GM23248 (cell line): ENCODE measurements at regions not wholly inside any gene's neighbourhood (a gene's known extent, or its start where the extent isn't known, plus 50 kb on each side); places are given as distances from the start of the nearest gene placed in this dataset.
A peak's percentile ranks its signal among the peaks of the same experiment; 100 is the strongest.

ENCODE experiments used
- DNase-seq: peaks from one replicate; pipeline ENCODE4 v3.0.0-alpha.2; 2015
- H2AFZ ChIP-seq: fragments of 200-600 bp; sonication (generic); 2 replicates; pipeline ENCODE4 v1.6.1; 2016; ENCODE audit warnings: antibody characterized with exemption
- H3F3A ChIP-seq: fragments of 200-600 bp; sonication (generic); 2 replicates; pipeline ENCODE4 v1.6.1; 2016; ENCODE audit warnings: mild to moderate bottlenecking, antibody characterized with exemption, mixed run types; ENCODE audit not compliant: insufficient read depth
- H3K27ac ChIP-seq: fragments of 200-600 bp; sonication (generic); 2 replicates; pipeline ENCODE4 v1.5.1; 2016; ENCODE audit warnings: mild to moderate bottlenecking
- H3K27me3 ChIP-seq: fragments of 200-600 bp; sonication (generic); replicated peaks from 2 replicates; pipeline ENCODE4 v1.6.1; 2016; ENCODE audit warnings: mild to moderate bottlenecking; ENCODE audit not compliant: insufficient read depth
- H3K36me3 ChIP-seq: fragments of 200-600 bp; sonication (generic); 2 replicates; pipeline ENCODE4 v1.6.1; 2016; ENCODE audit warnings: low read depth, mild to moderate bottlenecking
- H3K4me1 ChIP-seq: fragments of 200-600 bp; sonication (generic); 2 replicates; pipeline ENCODE4 v1.6.1; 2016; ENCODE audit warnings: mild to moderate bottlenecking; ENCODE audit not compliant: insufficient read depth
- H3K4me2 ChIP-seq: fragments of 200-600 bp; sonication (generic); one replicate; pipeline ENCODE4 v1.6.1; 2016; ENCODE audit warnings: mild to moderate bottlenecking; ENCODE audit not compliant: unreplicated experiment
- H3K4me3 ChIP-seq: fragments of 200-600 bp; sonication (generic); 2 replicates; pipeline ENCODE4 v1.5.1; 2016; ENCODE audit warnings: mild to moderate bottlenecking
- H3K79me2 ChIP-seq: fragments of 200-600 bp; sonication (generic); 2 replicates; pipeline ENCODE4 v1.6.1; 2016; ENCODE audit warnings: mild to moderate bottlenecking; ENCODE audit not compliant: insufficient read depth
- H3K9ac ChIP-seq: fragments of 200-600 bp; sonication (generic); 2 replicates; pipeline ENCODE4 v1.6.1; 2016; ENCODE audit warnings: mild to moderate bottlenecking
- H3K9me2 ChIP-seq: fragments of 200-600 bp; sonication (generic); 2 replicates; pipeline ENCODE4 v1.6.1; 2016; ENCODE audit warnings: mixed run types, mild to moderate bottlenecking, moderate library complexity; ENCODE audit not compliant: insufficient read depth
- H3K9me3 ChIP-seq: fragments of 200-600 bp; sonication (generic); one replicate; pipeline ENCODE4 v1.6.1; 2017; ENCODE audit warnings: low read depth
- H4K20me1 ChIP-seq: fragments of 200-600 bp; sonication (generic); 2 replicates; pipeline ENCODE4 v1.6.0; 2016; ENCODE audit not compliant: insufficient read depth
- EZH2 ChIP-seq: fragments of 200-600 bp; sonication (generic); IDR thresholded peaks from 2 replicates; pipeline ENCODE4 v1.6.1; 2018; ENCODE audit warnings: antibody characterized with exemption, mild to moderate bottlenecking; ENCODE audit not compliant: insufficient read depth, poor library complexity, severe bottlenecking
- EZH2phosphoT487 ChIP-seq: fragments of 200-600 bp; sonication (generic); IDR thresholded peaks from 2 replicates; pipeline ENCODE4 v1.6.1; 2018; ENCODE audit warnings: antibody characterized with exemption, moderate library complexity, mild to moderate bottlenecking, low read depth; ENCODE audit not compliant: insufficient read depth
- WGBS, 2 experiments: methylation state at CpG; one replicate each; pipeline ENCODE4 v1.1.6; 2015 to 2017; ENCODE audit warnings: low lambda C conversion rate in 2 of 2, low coverage in 1 of 2; ENCODE audit errors: missing lambda C conversion rate in 2 of 2; 5-methylcytosine and 5-hydroxymethylcytosine counted together
- in situ Hi-C: fragments of 300-500 bp; cut with MboI; formaldehyde crosslinking; loops from 2 replicates; pipeline ENCODE4 v1.15.0; 2020

DNA sequence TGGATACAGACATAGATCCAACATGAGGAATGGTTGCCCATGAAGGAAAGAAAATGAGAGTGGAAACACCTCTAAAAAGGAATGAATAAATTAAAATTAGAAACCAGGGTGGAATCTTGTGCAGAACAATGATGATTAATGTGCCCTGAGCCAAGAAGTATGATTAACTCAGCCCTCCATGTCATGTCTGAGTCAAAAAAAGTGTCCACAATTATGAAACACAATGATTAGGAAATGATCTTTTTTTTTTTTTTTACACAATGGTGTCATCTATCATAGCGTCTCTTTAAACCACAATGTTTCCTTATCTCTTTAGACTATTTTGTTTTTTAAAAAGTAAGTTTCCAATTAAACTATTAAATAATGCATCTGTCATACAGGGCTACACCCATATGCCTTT is 78.9 kb upstream of the RAB4A start:
- H3K4me1 ChIP-seq = peaks cover 33% of the 10 kb centered on the region
- no peak for TF ChIP-seq EZH2phosphoT487
- WGBS, 2 experiments = 0% methylated on average over 1 of the region's 1 CpG
- peaks cover 36% of the 10 kb centered on the region for H3F3A ChIP-seq
- 0 out of 2 replicates have a peak overlapping the region, but pooled peaks have one; percentile 20 for H3K27ac ChIP-seq
- no peaks in the 10 kb centered on the region for H3K9me2 ChIP-seq
- H4K20me1 ChIP-seq = no peaks in the 10 kb centered on the region
- no peak overlapping the region for H3K4me3 ChIP-seq
- H2AFZ ChIP-seq = no peak overlapping the region
- H3K79me2 ChIP-seq = no peaks in the 10 kb centered on the region
- H3K9me3 ChIP-seq = no peaks in the 10 kb centered on the region
- H3K27me3 ChIP-seq = no peaks in the 10 kb centered on the region
- no peaks in the 10 kb centered on the region for H3K36me3 ChIP-seq
- in situ Hi-C loops = no loop called here
- H3K9ac ChIP-seq = no peak overlapping the region
- DNase-seq = peak; percentile 87
- peak overlapping the region; percentile 58 for H3K4me2 ChIP-seq

DNA sequence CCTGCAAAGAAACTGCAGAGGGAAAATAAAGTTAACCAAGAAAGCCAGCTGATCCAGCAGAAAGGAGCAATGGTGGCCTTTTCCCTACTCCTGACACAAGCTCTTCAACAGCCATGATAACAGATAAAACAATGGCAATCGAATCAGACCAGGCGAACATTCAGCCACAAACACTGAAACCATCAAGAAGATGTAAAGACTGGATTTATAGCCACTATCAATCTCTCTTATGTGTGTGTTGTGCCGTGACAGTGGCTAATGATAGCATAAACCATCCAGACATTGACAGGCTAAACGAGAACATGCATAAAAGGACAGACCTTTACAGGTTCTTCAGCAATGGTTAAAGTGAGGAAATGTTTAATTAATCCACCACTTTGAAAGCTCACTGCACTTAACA is 78.1 kb upstream of the RAB4A start:
- DNase-seq = no peak
- TF ChIP-seq EZH2 (no peak), EZH2phosphoT487 (no peak)

DNA sequence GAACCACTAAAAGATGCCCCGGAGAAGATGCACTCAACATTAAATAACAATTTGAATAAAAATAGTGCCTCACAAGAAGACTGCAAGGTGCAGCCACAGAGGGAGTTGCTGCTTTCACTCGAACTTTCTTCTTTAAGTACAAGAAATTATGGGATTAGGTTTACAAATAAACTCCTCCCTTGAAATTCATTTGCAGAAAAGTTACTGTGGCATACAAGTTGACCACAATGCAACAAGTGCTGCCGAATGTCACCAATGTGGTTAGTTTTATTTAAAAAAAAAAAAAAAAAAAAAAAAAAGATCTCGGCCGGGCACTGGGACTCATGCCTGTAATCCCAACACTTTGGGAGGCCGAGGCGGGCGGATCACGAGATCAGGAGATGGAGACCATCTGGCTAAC is 76.8 kb upstream of the RAB4A start:
- in situ Hi-C loops = no loop called here
- 94 to 95% methylated on average over 3 to 9 of the region's 9 CpGs for WGBS, 2 experiments

More for the DNA sequence above, 78.1 kb upstream of the RAB4A start:
- WGBS, 2 experiments = 76 to 81% methylated on average over 4 of the region's 4 CpGs
- Histone ChIP-seq H3K27ac (no peak overlapping the region), H3K4me3 (no peak overlapping the region), H3K79me2 (no peaks in the 10 kb centered on the region), H3K9ac (no peak overlapping the region), H3K9me2 (no peaks in the 10 kb centered on the region), H3K4me1 (peaks cover 37% of the 10 kb centered on the region), H3K4me2 (no peak overlapping the region), H3K9me3 (no peaks in the 10 kb centered on the region), H3K36me3 (no peaks in the 10 kb centered on the region), H2AFZ (no peak overlapping the region), H4K20me1 (no peaks in the 10 kb centered on the region), H3K27me3 (no peaks in the 10 kb centered on the region), H3F3A (peaks cover 36% of the 10 kb centered on the region)
- in situ Hi-C loops = no loop called here

DNA sequence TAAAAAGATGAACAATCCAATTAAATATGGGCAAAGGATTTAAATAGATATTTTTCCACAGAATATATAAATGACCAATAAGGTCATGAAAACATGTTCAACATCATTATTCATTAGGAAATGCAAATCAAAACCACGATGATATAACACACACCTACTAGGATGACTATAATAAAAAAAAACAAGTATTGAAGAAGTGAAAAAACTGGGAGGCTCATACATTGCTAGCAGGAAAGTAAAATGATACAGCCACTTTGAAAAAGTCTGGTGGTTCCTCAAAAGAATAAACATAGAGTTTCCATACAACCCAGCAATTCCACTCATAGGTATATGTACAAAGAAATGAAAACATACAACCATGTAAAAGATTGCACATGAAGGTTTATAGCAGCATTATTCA is 75.7 kb upstream of the RAB4A start:
- peaks cover 29% of the 10 kb centered on the region for H3F3A ChIP-seq
- no peak for DNase-seq
- no peak overlapping the region for H3K4me2 ChIP-seq
- no peaks in the 10 kb centered on the region for H3K79me2 ChIP-seq
- peaks cover 33% of the 10 kb centered on the region for H3K4me1 ChIP-seq
- H4K20me1 ChIP-seq = no peaks in the 10 kb centered on the region
- no peak overlapping the region for H3K4me3 ChIP-seq
- H2AFZ ChIP-seq = no peak overlapping the region
- H3K9me2 ChIP-seq = no peaks in the 10 kb centered on the region
- 97% methylated on average over 1 of the region's 1 CpG for WGBS, 2 experiments
- no peaks in the 10 kb centered on the region for H3K27me3 ChIP-seq
- H3K36me3 ChIP-seq = no peaks in the 10 kb centered on the region
- H3K27ac ChIP-seq = no peak overlapping the region
- H3K9ac ChIP-seq = no peak overlapping the region
- H3K9me3 ChIP-seq = no peaks in the 10 kb centered on the region
- in situ Hi-C loops = no loop called here
- TF ChIP-seq EZH2 = no peak
- no peak for TF ChIP-seq EZH2phosphoT487

More for the DNA sequence above, 76.8 kb upstream of the RAB4A start:
- no peaks in the 10 kb centered on the region for H3K27me3 ChIP-seq
- no peaks in the 10 kb centered on the region for H3K9me2 ChIP-seq
- no peak overlapping the region for H3K4me2 ChIP-seq
- peaks cover 36% of the 10 kb centered on the region for H3F3A ChIP-seq
- no peak overlapping the region for H2AFZ ChIP-seq
- H3K27ac ChIP-seq = no peak overlapping the region
- H3K9me3 ChIP-seq = no peaks in the 10 kb centered on the region
- peaks cover 37% of the 10 kb centered on the region for H3K4me1 ChIP-seq
- no peaks in the 10 kb centered on the region for H3K36me3 ChIP-seq
- DNase-seq = no peak
- no peaks in the 10 kb centered on the region for H3K79me2 ChIP-seq
- TF ChIP-seq EZH2phosphoT487 (no peak), EZH2 (no peak)
- H4K20me1 ChIP-seq = no peaks in the 10 kb centered on the region
- no peak overlapping the region for H3K4me3 ChIP-seq
- no peak overlapping the region for H3K9ac ChIP-seq
